Spleen (tissue), 7 donors: ENCODE measurements at regions not wholly inside any gene's neighbourhood (a gene's known extent, or its start where the extent isn't known, plus 50 kb on each side); places are given as distances from the start of the nearest gene placed in this dataset.

Experiments used
- CTCF ChIP-seq, 11 experiments: fragments of 200-600 bp in 7 of 11; fragments of 450-650 bp in 4 of 11; sonication (generic) in 4 of 11; IDR thresholded peaks in 8 of 11; conservative IDR thresholded peaks in 3 of 11; 1 replicate in 7 of 11; 2 replicates in 4 of 11; pipeline versions ENCODE4 v1.4.0 to v1.8.0; 2016 to 2021; ENCODE audit warnings: antibody characterized with exemption in 11 of 11, inconsistent platforms in 4 of 11, mild to moderate bottlenecking in 1 of 11
- POLR2A ChIP-seq, 3 donors: fragments of 450-650 bp; IDR thresholded peaks; one replicate each; pipeline ENCODE4 v1.5.1; 2017; ENCODE audit warnings: antibody characterized with exemption in 3 of 3, mild to moderate bottlenecking in 1 of 3
- donor health status: DM: no; HTN: no; CAD: no; lungs with moderate emphysema.
- donor health status: DM: no; HTN: no; CAD: no.
- donor health status: DM: no; HTN: no; CAD: no.

- TF ChIP-seq CTCF (IDR thresholded peaks at IDR 0.05 in 8 of 11, conservative IDR thresholded peaks at IDR 0.05 in 3 of 11) (no peak), POLR2A (IDR thresholded peaks at IDR 0.05) (no peak)
These were observed 142.5 kb downstream of the LACC1 start for GRCh38 chr13:44022196-44022595.
